ENCODE measurements at regions not wholly inside any gene's neighbourhood (a gene's known extent, or its start where the extent isn't known, plus 50 kb on each side); places are given as distances from the start of the nearest gene placed in this dataset.

DNA sequence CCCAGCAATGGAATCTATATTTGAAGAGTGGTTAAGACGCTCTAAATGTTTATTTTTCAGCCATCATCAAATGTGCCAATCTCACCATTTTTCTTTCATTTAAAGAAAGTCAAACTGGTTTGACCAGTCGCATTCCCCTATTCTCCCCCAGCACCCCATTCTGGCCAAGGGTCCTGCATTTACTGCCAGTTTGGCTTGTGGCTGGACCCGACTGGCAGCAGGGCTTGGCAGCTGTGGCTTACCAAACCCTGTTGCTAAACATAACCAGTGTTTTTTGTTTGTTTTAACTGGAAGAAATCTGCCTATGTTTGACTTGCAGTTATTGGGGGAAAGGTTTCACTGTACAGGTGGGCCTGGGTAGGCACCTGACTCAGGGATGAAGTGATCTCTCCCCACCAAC, 116.3 kb downstream of the CYP26A1 start:
- no peak for DNase-seq
- Mint-ChIP-seq H3K36me3 (ENCODE audit: low read depth) (no peaks in the 10 kb centered on the region), H3K27ac (no peak overlapping the region), H3K4me3 (no peak overlapping the region), H3K27me3 (peaks cover 11% of the 10 kb centered on the region), H3K4me1 (no peaks in the 10 kb centered on the region), H3K9me3 (no peaks in the 10 kb centered on the region)
- CTCF ChIA-PET = no interaction called here
- POLR2A ChIA-PET = no interaction called here

DNA sequence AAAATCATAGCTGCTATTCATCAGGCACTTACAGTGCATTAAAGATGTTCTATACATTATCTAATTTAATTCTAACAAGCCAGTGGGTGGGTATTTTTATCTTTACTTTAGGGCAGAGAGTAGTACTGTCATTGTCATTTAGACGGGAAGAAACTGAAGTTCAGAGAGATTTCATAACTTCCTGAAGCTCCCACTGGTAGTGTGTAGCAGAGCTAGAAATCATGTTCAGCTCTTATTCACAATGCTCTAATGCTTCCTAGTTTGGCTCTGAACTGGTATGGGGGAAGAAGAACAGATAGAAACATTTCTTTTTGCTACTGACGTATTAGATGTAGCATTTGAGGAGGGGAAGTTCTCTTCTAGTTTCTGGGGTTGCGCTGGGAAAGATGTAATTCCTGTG, 116.7 kb downstream of the CYP26A1 start:
- H3K27ac Mint-ChIP-seq = no peak overlapping the region
- no peak for DNase-seq
- ChIA-PET POLR2A (no interaction called here), CTCF (no interaction called here)
- no peaks in the 10 kb centered on the region for H3K36me3 Mint-ChIP-seq (ENCODE audit: low read depth)
- no peaks in the 10 kb centered on the region for H3K9me3 Mint-ChIP-seq
- no peak overlapping the region for H3K4me3 Mint-ChIP-seq
- H3K4me1 Mint-ChIP-seq = no peaks in the 10 kb centered on the region
- H3K27me3 Mint-ChIP-seq = peaks cover 10% of the 10 kb centered on the region

DNA sequence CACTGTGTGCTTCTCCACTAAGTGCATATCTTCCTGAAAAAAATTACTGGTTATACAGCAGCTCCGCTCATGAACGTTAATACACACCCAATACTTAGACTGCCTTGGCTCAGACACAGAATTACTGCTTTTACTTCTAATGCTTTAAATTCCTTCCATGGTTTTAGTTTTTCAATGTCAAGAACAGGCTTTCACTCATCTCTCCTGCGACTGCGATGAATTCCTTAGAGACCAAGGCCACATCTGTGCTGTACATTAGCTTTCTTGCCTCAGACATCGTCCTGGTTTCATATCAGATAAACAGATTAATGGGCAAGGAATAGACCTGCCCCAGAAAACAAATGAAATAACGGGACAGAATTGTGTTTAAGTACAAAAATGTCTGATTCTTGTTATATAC, 120.2 kb downstream of the CYP26A1 start:
- Mint-ChIP-seq H3K27me3 (peaks cover 5% of the 10 kb centered on the region), H3K4me3 (no peak overlapping the region), H3K4me1 (peaks cover 3% of the 10 kb centered on the region), H3K27ac (no peak overlapping the region), H3K9me3 (no peaks in the 10 kb centered on the region), H3K36me3 (ENCODE audit: low read depth) (no peaks in the 10 kb centered on the region)
- DNase-seq = no peak
- ChIA-PET CTCF (no interaction called here), POLR2A (no interaction called here)

DNA sequence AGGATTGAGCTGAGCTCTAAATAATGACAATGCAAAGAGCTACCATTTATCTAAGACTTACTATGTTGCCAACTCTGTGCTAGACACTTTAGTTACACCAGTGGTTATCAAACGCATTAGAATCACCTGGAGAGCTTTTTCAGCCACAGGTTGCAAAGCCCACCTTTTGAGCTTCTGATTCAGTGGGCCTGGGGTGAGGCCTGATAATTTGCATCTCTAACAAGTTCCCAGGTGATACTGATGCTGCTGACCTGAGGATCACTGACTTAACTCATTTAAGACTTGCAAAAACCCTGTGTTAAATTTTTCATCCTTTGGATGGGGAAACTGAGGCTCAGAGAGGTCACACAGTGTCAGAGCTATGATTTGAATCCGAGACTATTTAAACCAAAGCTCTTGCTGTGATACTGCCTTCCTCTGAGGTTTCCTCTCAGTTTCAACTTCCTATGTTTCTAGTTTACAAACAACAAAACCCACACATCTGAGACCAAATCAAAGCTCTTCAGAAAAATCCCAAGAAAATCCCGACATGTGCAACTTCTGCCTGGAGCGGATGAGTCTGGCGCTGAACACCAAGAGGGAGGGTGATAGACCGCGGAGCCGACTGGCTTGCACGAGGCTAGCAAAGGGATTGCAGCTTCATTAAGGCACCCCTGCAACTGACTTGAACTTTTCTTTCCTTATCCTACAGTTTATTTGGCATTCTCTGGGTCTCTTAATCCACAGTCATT, 124.9 kb downstream of the CYP26A1 start:
- Mint-ChIP-seq H3K27ac (no peak overlapping the region), H3K4me1 (peaks cover 5% of the 10 kb centered on the region), H3K27me3 (peaks cover 5% of the 10 kb centered on the region), H3K4me3 (no peak overlapping the region), H3K36me3 (ENCODE audit: low read depth) (no peaks in the 10 kb centered on the region), H3K9me3 (no peaks in the 10 kb centered on the region)
- POLR2A ChIA-PET = no interaction called here
- CTCF ChIA-PET = no interaction called here
- DNase-seq = no peak

DNA sequence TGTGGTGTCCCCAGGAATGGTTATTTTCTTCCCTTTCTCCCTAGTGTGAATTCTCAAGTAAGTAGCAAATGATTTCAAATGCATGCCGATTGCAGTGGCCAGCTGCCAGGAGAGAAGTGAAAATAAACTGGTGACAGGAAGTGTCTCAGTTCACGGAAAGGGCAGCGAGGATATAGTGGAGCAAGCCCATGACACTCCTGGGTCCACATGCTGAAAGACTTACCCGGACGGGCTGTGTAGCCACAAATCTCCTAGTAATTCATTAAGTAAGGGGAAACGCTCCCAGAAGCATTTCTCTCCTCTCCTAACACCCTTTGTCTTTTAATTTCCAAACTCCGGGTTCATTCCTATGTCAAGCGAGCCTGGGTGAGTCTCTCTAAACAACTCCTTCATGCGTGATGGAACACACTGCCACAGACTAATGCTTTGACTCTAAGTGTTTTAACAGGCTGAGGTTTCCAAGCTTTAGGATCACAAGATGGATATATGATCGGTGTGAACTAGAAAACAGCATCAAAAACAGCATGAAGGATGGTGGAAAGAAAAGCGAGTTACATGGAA, 125.6 kb downstream of the CYP26A1 start:
- H3K4me3 Mint-ChIP-seq = no peak overlapping the region
- peaks cover 5% of the 10 kb centered on the region for H3K27me3 Mint-ChIP-seq
- no peaks in the 10 kb centered on the region for H3K36me3 Mint-ChIP-seq (ENCODE audit: low read depth)
- H3K9me3 Mint-ChIP-seq = no peaks in the 10 kb centered on the region
- ChIA-PET CTCF (no interaction called here), POLR2A (no interaction called here)
- H3K4me1 Mint-ChIP-seq = peaks cover 5% of the 10 kb centered on the region
- H3K27ac Mint-ChIP-seq = no peak overlapping the region
- DNase-seq = no peak

DNA sequence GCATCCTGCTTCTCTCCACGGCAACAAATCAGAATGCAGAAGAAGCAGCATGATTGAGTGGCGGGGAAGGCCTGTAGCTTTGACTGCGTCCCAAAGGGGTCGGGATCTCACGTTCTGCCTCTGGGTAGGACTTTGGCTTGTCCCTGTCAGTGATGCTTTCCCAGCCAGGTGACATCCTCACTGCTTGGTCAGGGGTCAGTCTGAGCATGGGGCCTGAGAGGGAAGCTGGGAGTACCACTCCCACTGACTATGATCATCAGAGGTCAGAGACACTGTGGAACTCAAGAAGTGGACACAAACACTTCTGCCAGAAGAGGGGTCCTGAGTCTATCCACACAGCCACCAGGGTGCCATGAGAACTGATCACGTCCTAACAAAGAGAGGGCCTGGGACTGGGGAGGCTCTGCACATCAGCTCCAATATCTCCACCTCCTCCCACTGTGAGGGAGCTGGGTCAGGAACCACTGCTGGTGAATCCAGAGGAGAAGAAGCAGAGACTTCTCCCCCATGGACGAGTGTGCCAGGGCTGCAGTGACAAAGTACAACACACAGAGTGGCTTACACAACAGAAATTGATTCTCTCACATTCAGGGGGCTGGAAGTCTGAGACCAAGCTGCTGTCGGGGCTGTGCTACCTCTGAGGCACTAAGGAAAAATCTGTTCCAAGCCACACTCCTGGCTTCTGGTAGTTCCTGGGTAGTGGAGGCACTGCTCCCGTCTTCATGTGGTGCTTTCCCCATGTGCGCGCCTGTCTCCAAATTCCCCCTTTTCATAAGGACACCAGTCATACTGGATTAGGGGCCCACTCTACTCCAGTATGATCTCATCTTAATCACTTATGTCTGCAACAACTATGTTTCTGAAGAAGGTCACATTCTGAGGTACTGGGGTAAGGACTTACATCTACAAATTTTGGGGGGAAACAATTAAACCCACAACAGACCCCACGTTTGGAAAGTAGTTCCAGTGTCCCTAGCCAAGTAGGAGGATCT, 131.1 kb downstream of the CYP26A1 start:
- H3K4me1 Mint-ChIP-seq = no peaks in the 10 kb centered on the region
- no peaks in the 10 kb centered on the region for H3K36me3 Mint-ChIP-seq (ENCODE audit: low read depth)
- no peaks in the 10 kb centered on the region for H3K9me3 Mint-ChIP-seq
- H3K4me3 Mint-ChIP-seq = no peak overlapping the region
- DNase-seq = no peak
- H3K27ac Mint-ChIP-seq = no peak overlapping the region
- ChIA-PET CTCF (no interaction called here), POLR2A (no interaction called here)
- peaks cover 3% of the 10 kb centered on the region for H3K27me3 Mint-ChIP-seq

DNA sequence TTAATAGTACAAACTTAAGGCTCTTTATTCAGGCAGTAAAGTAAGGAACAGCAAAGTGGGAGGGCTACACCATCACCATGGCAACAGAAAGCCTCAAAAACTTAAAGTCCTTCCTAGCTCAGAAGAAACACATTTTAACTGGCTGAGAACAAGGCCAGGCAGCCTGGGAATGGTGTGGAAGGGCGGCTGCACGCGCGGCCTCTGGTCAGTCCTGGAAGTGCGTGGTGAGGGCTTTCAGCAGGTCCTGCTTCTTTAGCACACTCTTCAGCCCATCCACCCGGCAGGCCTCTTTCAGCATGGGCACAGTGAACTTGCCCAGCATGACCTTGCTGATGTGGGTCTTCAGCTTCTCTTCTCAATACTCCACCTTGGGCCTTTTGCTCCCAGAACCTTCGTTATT, 133.0 kb downstream of the CYP26A1 start:
- no peaks in the 10 kb centered on the region for H3K4me1 Mint-ChIP-seq
- no peaks in the 10 kb centered on the region for H3K9me3 Mint-ChIP-seq
- no peak overlapping the region for H3K4me3 Mint-ChIP-seq
- ChIA-PET POLR2A (no interaction called here), CTCF (no interaction called here)
- no peaks in the 10 kb centered on the region for H3K36me3 Mint-ChIP-seq (ENCODE audit: low read depth)
- no peak for DNase-seq
- peaks cover 3% of the 10 kb centered on the region for H3K27me3 Mint-ChIP-seq
- H3K27ac Mint-ChIP-seq = no peak overlapping the region

DNA sequence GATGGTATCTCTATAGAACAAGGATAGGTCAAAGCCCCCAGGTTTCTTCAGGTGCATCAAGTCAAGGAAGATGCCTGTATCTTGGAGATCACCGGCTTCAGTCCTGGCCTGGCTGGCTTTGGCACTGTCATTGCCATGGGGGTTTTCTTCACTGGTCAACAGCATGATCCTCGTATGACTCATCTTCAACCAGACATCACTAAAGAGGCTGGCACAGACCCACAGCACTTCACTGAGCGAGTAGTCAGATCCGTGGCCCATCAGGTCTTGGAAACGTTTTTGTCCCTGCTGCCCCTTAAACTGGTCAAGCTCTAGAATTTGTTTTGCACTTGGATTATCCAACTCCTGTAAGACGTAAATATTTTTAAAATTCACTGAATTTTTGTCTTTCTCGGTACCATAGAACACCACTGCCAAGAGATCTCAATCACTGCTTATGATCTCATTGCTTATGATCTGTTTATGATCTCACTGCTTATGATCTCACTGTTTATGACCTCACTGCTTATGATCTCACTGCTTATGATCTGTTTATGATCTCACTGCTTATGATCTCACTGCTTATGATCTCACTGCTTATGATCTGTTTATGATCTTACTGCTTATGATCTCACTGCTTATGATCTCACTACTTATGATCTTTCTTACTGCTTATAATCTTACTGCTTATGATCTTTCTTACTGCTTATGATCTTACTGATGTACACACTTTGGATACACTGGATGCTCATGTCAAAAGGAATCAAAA, 135.2 kb downstream of the CYP26A1 start:
- ChIA-PET POLR2A (no interaction called here), CTCF (no interaction called here)
- Mint-ChIP-seq H3K27me3 (no peaks in the 10 kb centered on the region), H3K9me3 (no peaks in the 10 kb centered on the region), H3K4me1 (no peaks in the 10 kb centered on the region), H3K4me3 (no peak overlapping the region), H3K36me3 (ENCODE audit: low read depth) (no peaks in the 10 kb centered on the region), H3K27ac (no peak overlapping the region)
- DNase-seq = no peak

DNA sequence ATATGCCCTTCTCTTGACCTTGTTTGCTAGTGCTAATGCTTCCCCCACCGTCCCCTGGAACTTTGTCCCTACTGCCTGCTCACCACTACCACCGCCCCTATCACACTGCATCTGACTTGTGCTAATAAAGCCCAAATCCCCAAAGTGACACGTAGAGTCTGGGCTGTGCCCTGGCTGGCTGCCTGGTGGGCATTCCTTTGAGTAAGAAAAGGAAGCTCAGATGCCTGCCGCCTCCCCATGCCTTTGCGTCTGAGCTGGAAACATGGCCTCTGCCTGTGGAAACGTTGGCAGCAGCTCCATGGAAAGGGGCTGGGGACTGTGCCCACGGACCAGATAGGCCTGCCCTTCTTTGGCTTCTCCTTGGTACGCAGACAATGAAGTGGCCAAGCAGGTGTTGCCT, 138.3 kb downstream of the CYP26A1 start:
- H3K9me3 Mint-ChIP-seq = no peaks in the 10 kb centered on the region
- no peak overlapping the region for H3K4me3 Mint-ChIP-seq
- DNase-seq = no peak
- POLR2A ChIA-PET = no interaction called here
- CTCF ChIA-PET = no interaction called here
- no peak overlapping the region for H3K27ac Mint-ChIP-seq
- no peaks in the 10 kb centered on the region for H3K27me3 Mint-ChIP-seq
- H3K36me3 Mint-ChIP-seq (ENCODE audit: low read depth) = no peaks in the 10 kb centered on the region
- no peaks in the 10 kb centered on the region for H3K4me1 Mint-ChIP-seq

DNA sequence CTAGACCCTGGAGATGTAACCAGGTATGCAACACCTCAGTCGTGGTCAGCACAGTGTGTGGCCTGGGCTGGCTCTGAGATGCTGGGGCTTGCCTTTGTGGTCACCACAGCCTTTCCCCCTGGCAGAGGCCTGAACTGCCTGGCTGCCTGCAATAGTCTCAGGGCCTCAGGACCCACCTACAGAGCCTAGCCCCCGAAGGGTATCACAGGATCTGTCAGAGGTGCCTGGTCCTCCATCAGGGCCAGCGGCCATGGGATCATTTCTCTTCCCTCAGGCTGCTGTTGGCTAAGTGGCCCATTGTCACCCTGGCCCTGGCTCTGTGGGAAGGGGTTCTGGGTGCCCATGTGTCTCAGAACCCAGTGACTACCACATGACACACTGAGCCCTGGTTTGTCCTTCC, 141.6 kb downstream of the CYP26A1 start:
- Mint-ChIP-seq H3K4me1 (no peaks in the 10 kb centered on the region), H3K36me3 (ENCODE audit: low read depth) (no peaks in the 10 kb centered on the region), H3K27me3 (peaks cover 1% of the 10 kb centered on the region), H3K4me3 (no peak overlapping the region), H3K9me3 (no peaks in the 10 kb centered on the region), H3K27ac (no peak overlapping the region)
- POLR2A ChIA-PET = no interaction called here
- CTCF ChIA-PET = no interaction called here
- DNase-seq = no peak

DNA sequence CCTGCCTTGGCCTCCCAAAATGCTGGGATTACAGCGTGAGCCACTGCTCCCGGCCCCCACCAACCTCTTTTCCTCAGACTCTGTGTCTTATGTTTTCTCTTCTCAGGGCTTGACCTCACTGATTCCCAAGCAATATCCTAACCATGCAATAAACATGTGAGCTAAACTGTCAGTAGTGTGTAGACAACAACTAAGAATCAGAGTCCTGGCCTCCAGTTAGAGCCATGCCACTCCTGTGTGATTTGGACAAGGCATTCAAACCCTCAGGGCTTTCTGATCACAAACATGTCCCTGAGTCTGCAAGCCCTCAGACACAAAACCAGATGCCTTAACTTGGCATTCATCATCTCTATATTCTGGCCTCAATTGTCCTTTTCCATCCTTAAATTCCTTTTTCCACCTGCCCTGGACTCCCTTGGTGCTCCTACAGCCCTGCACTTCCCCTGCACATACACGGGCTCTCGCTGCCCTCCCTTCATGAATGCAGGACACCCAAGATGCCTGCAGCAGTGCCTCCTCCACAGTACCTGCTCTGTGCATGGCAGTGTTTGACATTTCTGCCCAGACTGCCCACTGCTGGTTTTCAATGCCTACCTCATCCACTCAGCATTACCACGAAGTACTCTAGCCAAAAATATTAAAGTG, 142.8 kb downstream of the CYP26A1 start:
- H3K9me3 Mint-ChIP-seq = no peaks in the 10 kb centered on the region
- no peak for DNase-seq
- no peaks in the 10 kb centered on the region for H3K36me3 Mint-ChIP-seq (ENCODE audit: low read depth)
- H3K4me3 Mint-ChIP-seq = no peak overlapping the region
- CTCF ChIA-PET = no interaction called here
- peaks cover 1% of the 10 kb centered on the region for H3K27me3 Mint-ChIP-seq
- H3K27ac Mint-ChIP-seq = no peak overlapping the region
- POLR2A ChIA-PET = no interaction called here
- H3K4me1 Mint-ChIP-seq = no peaks in the 10 kb centered on the region

DNA sequence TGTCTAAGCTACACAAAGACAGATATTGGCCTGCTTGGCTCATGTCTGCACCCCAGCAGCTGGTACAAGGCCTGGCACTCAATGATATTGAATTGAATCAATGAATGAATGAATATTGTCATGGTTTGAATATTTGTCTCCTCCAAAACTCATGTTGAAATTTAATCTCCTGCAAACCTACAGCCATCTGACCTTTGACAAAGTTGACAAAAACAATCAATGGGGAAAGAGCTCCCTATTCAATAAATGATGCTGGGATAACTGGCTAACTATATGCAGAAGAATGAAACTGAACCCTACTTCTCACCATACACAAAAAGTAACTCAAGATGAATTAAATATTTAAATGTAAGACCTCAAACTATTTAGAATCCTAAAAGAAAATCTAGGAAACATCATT, 144.7 kb downstream of the CYP26A1 start:
- POLR2A ChIA-PET = no interaction called here
- DNase-seq = no peak
- Mint-ChIP-seq H3K27me3 (peaks cover 1% of the 10 kb centered on the region), H3K4me3 (no peak overlapping the region), H3K27ac (no peak overlapping the region), H3K9me3 (no peaks in the 10 kb centered on the region), H3K36me3 (ENCODE audit: low read depth) (no peaks in the 10 kb centered on the region), H3K4me1 (no peaks in the 10 kb centered on the region)
- CTCF ChIA-PET = no interaction called here

DNA sequence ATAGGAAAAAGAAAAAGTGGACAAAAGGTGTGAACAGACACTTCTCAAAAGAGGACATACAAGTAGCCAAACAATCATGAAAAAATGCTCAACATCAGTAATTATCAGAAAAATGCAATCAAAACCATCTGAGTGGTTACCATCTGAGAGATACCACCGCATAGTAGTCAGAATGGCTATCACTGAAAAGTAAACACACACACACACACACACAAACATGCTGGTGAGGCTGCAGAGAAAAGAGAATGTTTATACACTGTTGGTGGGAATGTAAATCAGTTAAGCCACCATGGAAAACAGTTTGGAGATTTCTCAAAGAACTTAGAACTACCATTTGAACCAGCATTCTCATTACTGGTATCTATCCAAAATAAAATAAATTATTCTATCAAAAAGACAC, 145.7 kb downstream of the CYP26A1 start:
- CTCF ChIA-PET = no interaction called here
- Mint-ChIP-seq H3K4me1 (no peaks in the 10 kb centered on the region), H3K4me3 (no peak overlapping the region), H3K27ac (no peak overlapping the region), H3K27me3 (peaks cover 1% of the 10 kb centered on the region), H3K36me3 (ENCODE audit: low read depth) (no peaks in the 10 kb centered on the region), H3K9me3 (no peaks in the 10 kb centered on the region)
- DNase-seq = no peak
- POLR2A ChIA-PET = no interaction called here
